Neural crest cell (in vitro differentiated cells): ENCODE measurements at regions not wholly inside any gene's neighbourhood (a gene's known extent, or its start where the extent isn't known, plus 50 kb on each side); places are given as distances from the start of the nearest gene placed in this dataset.

Experiments used
- DNase-seq: peaks from one replicate; pipeline ENCODE4 v3.0.0; 2021; ENCODE audit warnings: low read depth, mixed read lengths, low spot score
- H3K27ac Mint-ChIP-seq: one replicate; pipeline ENCODE4 v1.8.0; 2021; ENCODE audit warnings: mild to moderate bottlenecking, mixed read lengths; ENCODE audit not compliant: unreplicated experiment
- H3K27me3 Mint-ChIP-seq: 2 replicates; pipeline ENCODE4 v1.8.0; 2021; ENCODE audit warnings: low read depth, mild to moderate bottlenecking, mixed read lengths
- H3K36me3 Mint-ChIP-seq: 2 replicates; pipeline ENCODE4 v1.8.0; 2021; ENCODE audit warnings: low read depth, mild to moderate bottlenecking, mixed read lengths
- H3K4me1 Mint-ChIP-seq: 2 replicates; pipeline ENCODE4 v1.8.0; 2021; ENCODE audit warnings: mixed read lengths
- H3K4me3 Mint-ChIP-seq: one replicate; pipeline ENCODE4 v1.8.0; 2021; ENCODE audit warnings: mild to moderate bottlenecking, mixed read lengths
- H3K9me3 Mint-ChIP-seq: 2 replicates; pipeline ENCODE4 v1.8.0; 2021; ENCODE audit warnings: mixed read lengths
- TF ChIP-seq, protein P1 (sequence below): fragments of 200-600 bp; sonication (generic); conservative IDR thresholded peaks from 2 replicates; pipeline ENCODE4 v1.5.0; 2021; ENCODE audit warnings: antibody characterized with exemption, mild to moderate bottlenecking

DNA sequence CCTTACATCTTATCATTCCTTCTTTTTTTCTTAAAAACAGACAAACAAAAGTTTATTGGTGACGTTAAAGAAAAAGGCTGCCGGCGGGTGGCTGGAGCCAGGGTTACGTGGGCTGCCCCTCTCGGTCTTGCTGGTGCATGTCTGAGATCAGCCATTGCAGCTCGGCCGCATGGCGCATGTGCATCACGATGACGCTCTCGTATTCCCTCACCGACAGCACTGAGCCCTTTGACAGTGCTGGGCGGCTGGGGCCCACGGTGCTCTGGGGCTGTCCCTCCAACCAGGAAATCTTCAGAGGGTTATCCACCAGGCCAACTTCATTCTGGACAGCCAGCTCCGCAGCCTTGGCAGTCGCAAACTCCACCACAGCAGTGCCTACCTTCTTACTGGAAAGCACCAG is 1081.8 kb upstream of the TMEFF2 start:
- Mint-ChIP-seq H3K4me1 (no peaks in the 10 kb centered on the region), H3K9me3 (no peaks in the 10 kb centered on the region)

DNA sequence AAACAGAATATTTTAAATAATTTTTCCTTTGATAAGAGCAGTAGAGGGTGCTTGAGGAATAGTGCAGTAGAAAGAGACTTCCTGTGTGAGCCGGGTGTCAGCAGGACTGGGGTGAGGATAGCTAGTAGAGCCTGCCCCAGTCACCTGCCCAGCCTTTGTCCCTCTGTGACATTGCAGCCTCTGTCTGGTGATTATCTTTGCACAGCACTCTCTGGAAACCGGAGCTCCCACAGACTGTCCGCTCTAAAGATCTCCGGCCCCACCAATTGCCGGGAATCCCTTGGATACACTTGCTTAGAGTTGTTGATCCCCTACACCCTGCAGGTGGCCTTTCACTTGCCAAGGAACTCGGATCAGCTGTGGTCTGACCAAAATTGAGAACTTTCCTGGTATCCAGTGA is 1081.3 kb upstream of the TMEFF2 start:
- H3K4me1 Mint-ChIP-seq = no peaks in the 10 kb centered on the region
- TF ChIP-seq, protein P1, sequence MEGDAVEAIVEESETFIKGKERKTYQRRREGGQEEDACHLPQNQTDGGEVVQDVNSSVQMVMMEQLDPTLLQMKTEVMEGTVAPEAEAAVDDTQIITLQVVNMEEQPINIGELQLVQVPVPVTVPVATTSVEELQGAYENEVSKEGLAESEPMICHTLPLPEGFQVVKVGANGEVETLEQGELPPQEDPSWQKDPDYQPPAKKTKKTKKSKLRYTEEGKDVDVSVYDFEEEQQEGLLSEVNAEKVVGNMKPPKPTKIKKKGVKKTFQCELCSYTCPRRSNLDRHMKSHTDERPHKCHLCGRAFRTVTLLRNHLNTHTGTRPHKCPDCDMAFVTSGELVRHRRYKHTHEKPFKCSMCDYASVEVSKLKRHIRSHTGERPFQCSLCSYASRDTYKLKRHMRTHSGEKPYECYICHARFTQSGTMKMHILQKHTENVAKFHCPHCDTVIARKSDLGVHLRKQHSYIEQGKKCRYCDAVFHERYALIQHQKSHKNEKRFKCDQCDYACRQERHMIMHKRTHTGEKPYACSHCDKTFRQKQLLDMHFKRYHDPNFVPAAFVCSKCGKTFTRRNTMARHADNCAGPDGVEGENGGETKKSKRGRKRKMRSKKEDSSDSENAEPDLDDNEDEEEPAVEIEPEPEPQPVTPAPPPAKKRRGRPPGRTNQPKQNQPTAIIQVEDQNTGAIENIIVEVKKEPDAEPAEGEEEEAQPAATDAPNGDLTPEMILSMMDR = no peak
- H3K4me3 Mint-ChIP-seq = no peak overlapping the region
- H3K27me3 Mint-ChIP-seq = no peaks in the 10 kb centered on the region
- no peak overlapping the region for H3K27ac Mint-ChIP-seq
- no peaks in the 10 kb centered on the region for H3K9me3 Mint-ChIP-seq
- no peak for DNase-seq
- H3K36me3 Mint-ChIP-seq = no peaks in the 10 kb centered on the region

More for the DNA sequence above, 1081.8 kb upstream of the TMEFF2 start:
- no peaks in the 10 kb centered on the region for H3K27me3 Mint-ChIP-seq
- TF ChIP-seq, protein P1 = no peak
- H3K4me3 Mint-ChIP-seq = no peak overlapping the region
- H3K27ac Mint-ChIP-seq = no peak overlapping the region
- no peak for DNase-seq
- no peaks in the 10 kb centered on the region for H3K36me3 Mint-ChIP-seq

DNA sequence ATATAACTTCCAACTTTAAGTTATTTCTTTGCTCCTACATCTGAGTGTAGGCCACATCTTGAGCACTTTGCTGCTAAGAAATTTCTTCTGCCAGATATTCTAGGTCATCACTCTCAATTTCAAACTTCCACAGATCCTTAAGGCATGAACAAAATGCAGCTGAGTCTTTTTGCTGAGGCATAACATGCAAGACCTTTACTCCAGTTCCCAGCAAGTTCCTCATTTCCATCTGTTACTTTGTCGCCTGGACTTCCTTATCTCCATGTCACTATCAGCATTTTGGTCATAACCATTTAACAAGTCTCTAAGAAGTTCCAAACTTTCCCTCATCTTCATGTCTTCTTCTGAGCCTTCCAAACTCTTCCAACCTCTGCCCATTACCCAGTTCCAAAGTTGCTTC is 1077.3 kb upstream of the TMEFF2 start:
- Mint-ChIP-seq H3K9me3 (no peaks in the 10 kb centered on the region), H3K4me3 (no peak overlapping the region), H3K4me1 (peaks cover 3% of the 10 kb centered on the region), H3K27ac (no peak overlapping the region), H3K27me3 (no peaks in the 10 kb centered on the region), H3K36me3 (no peaks in the 10 kb centered on the region)
- no peak for DNase-seq
- TF ChIP-seq, protein P1 = no peak

DNA sequence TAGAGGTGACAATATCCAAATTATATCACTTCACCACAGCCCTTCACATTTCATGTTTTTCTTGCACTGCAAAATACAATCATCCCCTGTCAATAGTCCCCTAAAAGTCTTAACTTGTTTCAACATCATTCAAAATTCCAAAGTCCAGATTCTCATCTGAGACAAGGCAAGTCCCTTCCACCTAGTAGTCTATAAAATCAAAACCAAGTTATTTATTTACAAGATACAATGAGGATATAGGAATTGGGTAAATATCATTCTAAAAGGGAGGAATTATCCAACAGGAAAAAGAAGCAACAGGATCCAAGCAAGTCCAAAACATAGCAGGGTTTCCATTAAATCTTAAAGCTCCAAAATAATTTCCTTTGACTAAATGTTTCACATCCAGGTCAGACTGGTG is 1076.1 kb upstream of the TMEFF2 start:
- H3K9me3 Mint-ChIP-seq = no peaks in the 10 kb centered on the region
- no peaks in the 10 kb centered on the region for H3K27me3 Mint-ChIP-seq
- H3K4me3 Mint-ChIP-seq = no peak overlapping the region
- peaks cover 3% of the 10 kb centered on the region for H3K4me1 Mint-ChIP-seq
- TF ChIP-seq, protein P1 = no peak
- H3K27ac Mint-ChIP-seq = no peak overlapping the region
- DNase-seq = no peak
- no peaks in the 10 kb centered on the region for H3K36me3 Mint-ChIP-seq

DNA sequence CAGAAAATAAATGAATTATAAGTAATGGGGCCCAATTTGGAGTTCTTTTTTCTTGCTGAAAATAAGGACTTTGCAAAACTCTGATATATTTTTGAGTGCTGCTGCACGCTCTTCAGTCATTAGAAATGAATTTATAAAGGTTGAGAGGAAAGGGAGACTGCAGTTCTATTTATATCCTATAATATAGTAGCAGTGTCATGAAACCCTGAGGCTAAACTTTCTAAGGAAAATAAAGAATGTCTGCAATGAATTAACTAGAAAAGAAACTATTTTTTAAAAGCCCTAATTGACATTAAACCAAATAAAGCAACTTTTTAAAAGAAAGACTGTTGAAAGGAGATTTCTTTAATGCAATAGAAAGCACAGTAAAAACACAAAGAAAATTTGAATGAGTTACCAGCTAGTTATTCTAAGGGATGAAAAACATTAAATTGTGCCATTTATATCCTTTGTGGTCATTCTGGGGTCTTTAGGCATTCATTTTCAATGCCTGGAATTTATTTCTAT is 1072.8 kb upstream of the TMEFF2 start:
- no peak overlapping the region for H3K27ac Mint-ChIP-seq
- H3K4me1 Mint-ChIP-seq = peaks cover 3% of the 10 kb centered on the region
- no peak for DNase-seq
- H3K4me3 Mint-ChIP-seq = no peak overlapping the region
- no peaks in the 10 kb centered on the region for H3K27me3 Mint-ChIP-seq
- H3K9me3 Mint-ChIP-seq = no peaks in the 10 kb centered on the region
- H3K36me3 Mint-ChIP-seq = no peaks in the 10 kb centered on the region
- TF ChIP-seq, protein P1 = no peak

DNA sequence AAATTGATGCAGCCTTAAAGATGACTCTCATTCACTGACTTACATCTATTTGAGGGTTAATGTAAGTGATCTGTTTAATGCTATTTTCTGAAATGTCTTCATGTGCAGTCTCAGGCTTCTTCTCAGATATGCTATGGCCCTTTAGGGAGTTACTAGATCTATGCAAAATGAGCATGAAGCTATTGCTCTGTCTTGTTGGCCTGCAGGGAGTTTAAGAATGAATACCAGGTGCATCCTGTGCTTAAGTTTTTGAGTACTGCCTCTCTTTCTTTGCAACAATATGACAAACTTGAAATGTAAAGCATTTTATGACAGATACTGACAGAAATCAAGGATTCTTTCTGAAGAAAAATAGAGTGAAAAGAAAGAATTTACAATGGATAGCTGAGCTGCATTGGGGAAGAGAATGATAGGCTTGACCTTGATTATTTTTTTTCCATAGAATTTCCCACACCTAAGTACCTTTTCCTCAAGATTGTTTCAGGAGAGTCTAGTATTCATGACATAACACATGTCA is 1058.3 kb upstream of the TMEFF2 start:
- Mint-ChIP-seq H3K4me1 (no peaks in the 10 kb centered on the region), H3K36me3 (no peaks in the 10 kb centered on the region), H3K9me3 (no peaks in the 10 kb centered on the region), H3K4me3 (no peak overlapping the region), H3K27me3 (no peaks in the 10 kb centered on the region), H3K27ac (no peak overlapping the region)
- DNase-seq = no peak
- TF ChIP-seq, protein P1 = no peak
